Suprapubic skin (tissue), 3 donors: ENCODE measurements at regions not wholly inside any gene's neighbourhood (a gene's known extent, or its start where the extent isn't known, plus 50 kb on each side); places are given as distances from the start of the nearest gene placed in this dataset.
"Not testable (repeated sequence)": the region's sequence is repeated elsewhere in the genome, so short reads cannot be mapped to it uniquely, and the experiment has no call there.

Experiments used
- CTCF ChIP-seq, 2 donors: fragments of 200-600 bp in 1 of 2; fragments of 450-650 bp in 1 of 2; sonication (generic) in 1 of 2; IDR thresholded peaks; one replicate each; pipeline ENCODE4 v1.5.1; 2016 to 2019; ENCODE audit warnings: antibody characterized with exemption in 2 of 2, mild to moderate bottlenecking in 1 of 2, moderate library complexity in 1 of 2
- POLR2A ChIP-seq, 2 donors: fragments of 450-650 bp; IDR thresholded peaks; one replicate each; pipeline ENCODE4 v1.6.1; 2017; ENCODE audit warnings: antibody characterized with exemption in 2 of 2, mild to moderate bottlenecking in 2 of 2, moderate library complexity in 2 of 2

- TF ChIP-seq CTCF, POLR2A (IDR thresholded peaks at IDR 0.05): not testable (repeated sequence)
Observed at GRCh38 chr1:146686777-146687366, 251.3 kb upstream of the NBPF12 start.
